ENCODE measurements at regions not wholly inside any gene's neighbourhood (a gene's known extent, or its start where the extent isn't known, plus 50 kb on each side); places are given as distances from the start of the nearest gene placed in this dataset.

DNA sequence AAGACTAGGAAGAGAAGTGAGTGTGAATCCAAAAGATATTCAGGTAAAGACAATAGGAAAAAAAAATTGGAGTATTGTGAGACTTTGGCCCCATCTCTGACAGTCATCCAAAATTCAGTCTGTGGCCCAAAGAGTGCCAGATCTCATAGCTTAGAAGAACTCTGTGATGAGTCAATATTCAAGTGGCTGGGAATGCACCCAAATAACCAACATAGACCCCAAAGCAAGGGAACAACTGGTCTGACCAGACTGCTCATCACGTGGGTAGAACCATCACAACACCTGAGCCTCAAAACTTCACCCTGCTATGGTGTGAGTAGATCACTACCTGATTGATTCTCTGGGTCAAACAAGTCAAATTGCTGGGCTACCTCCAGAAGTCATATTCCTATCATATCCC, 51.1 kb upstream of the TRDN start:
- TF ChIP-seq, protein P1, sequence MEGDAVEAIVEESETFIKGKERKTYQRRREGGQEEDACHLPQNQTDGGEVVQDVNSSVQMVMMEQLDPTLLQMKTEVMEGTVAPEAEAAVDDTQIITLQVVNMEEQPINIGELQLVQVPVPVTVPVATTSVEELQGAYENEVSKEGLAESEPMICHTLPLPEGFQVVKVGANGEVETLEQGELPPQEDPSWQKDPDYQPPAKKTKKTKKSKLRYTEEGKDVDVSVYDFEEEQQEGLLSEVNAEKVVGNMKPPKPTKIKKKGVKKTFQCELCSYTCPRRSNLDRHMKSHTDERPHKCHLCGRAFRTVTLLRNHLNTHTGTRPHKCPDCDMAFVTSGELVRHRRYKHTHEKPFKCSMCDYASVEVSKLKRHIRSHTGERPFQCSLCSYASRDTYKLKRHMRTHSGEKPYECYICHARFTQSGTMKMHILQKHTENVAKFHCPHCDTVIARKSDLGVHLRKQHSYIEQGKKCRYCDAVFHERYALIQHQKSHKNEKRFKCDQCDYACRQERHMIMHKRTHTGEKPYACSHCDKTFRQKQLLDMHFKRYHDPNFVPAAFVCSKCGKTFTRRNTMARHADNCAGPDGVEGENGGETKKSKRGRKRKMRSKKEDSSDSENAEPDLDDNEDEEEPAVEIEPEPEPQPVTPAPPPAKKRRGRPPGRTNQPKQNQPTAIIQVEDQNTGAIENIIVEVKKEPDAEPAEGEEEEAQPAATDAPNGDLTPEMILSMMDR (conservative IDR thresholded peaks at IDR 0.05 in 1 of 2, IDR thresholded peaks at IDR 0.05 in 1 of 2; ENCODE audit: extremely low read depth in 1 of 2, insufficient read depth in 1 of 2, low read depth in 1 of 2, low read length in 2 of 2), result no peak
- no peak for TF ChIP-seq EZH2 (IDR thresholded peaks at IDR 0.05; ENCODE audit: borderline replicate concordance, low read length)

Measured in mammary epithelial cell (primary cell).